Neural progenitor cell (in vitro differentiated cells): ENCODE measurements at regions not wholly inside any gene's neighbourhood (a gene's known extent, or its start where the extent isn't known, plus 50 kb on each side); places are given as distances from the start of the nearest gene placed in this dataset.

Experiments
- DNase-seq: peaks from one replicate; pipeline ENCODE4 v3.0.0-alpha.2; 2016; ENCODE audit warnings: low spot score
- H2AFZ ChIP-seq: fragments of 200-600 bp; sonication (generic); replicated peaks from 2 replicates; pipeline ENCODE4 v1.6.1; 2016; ENCODE audit warnings: antibody characterized with exemption
- H3F3A ChIP-seq: fragments of 200-600 bp; sonication (generic); 2 replicates; pipeline ENCODE4 v1.6.1; 2016; ENCODE audit warnings: antibody characterized with exemption, low read depth
- H3K27ac ChIP-seq: fragments of 200-600 bp; sonication (generic); 2 replicates; pipeline ENCODE4 v1.5.1; 2016; ENCODE audit warnings: mild to moderate bottlenecking
- H3K27me3 ChIP-seq: fragments of 200-600 bp; sonication (generic); 2 replicates; pipeline ENCODE4 v1.6.1; 2016; ENCODE audit warnings: mild to moderate bottlenecking, moderate library complexity
- H3K36me3 ChIP-seq: fragments of 200-600 bp; sonication (generic); 2 replicates; pipeline ENCODE4 v1.5.1; 2016
- H3K4me1 ChIP-seq: fragments of 200-600 bp; sonication (generic); 2 replicates; pipeline ENCODE4 v1.6.1; 2016; ENCODE audit warnings: mixed run types
- H3K4me2 ChIP-seq: fragments of 200-600 bp; sonication (generic); 2 replicates; pipeline ENCODE4 v1.6.1; 2016
- H3K4me3 ChIP-seq: fragments of 200-600 bp; sonication (generic); 2 replicates; pipeline ENCODE4 v1.5.1; 2016
- H3K79me2 ChIP-seq: fragments of 200-600 bp; sonication (generic); 2 replicates; pipeline ENCODE4 v1.6.1; 2016; ENCODE audit warnings: low read depth
- H3K9ac ChIP-seq: fragments of 200-600 bp; sonication (generic); 2 replicates; pipeline ENCODE4 v1.6.1; 2016
- H3K9me3 ChIP-seq: fragments of 200-600 bp; sonication (generic); 2 replicates; pipeline ENCODE4 v1.5.1; 2016; ENCODE audit warnings: low read depth
- H4K20me1 ChIP-seq: fragments of 200-600 bp; sonication (generic); 2 replicates; pipeline ENCODE4 v1.6.1; 2016; ENCODE audit warnings: low read depth
- H3K27ac Mint-ChIP-seq: 3 replicates; pipeline ENCODE4 v1.8.0; 2021; ENCODE audit warnings: mixed read lengths
- H3K27me3 Mint-ChIP-seq: 2 replicates; pipeline ENCODE4 v1.8.0; 2022; ENCODE audit warnings: low read depth, mild to moderate bottlenecking, inconsistent platforms, moderate library complexity, mixed read lengths; ENCODE audit not compliant: insufficient read depth
- H3K36me3 Mint-ChIP-seq: 3 replicates; pipeline ENCODE4 v1.8.0; 2021; ENCODE audit warnings: mixed read lengths
- H3K4me1 Mint-ChIP-seq: 3 replicates; pipeline ENCODE4 v1.8.0; 2021; ENCODE audit warnings: mixed read lengths
- H3K4me3 Mint-ChIP-seq: 3 replicates; pipeline ENCODE4 v1.8.0; 2021; ENCODE audit warnings: mild to moderate bottlenecking, moderate library complexity, mixed read lengths
- H3K9me3 Mint-ChIP-seq: 3 replicates; pipeline ENCODE4 v1.8.0; 2020; ENCODE audit warnings: mixed read lengths
- CTCF ChIP-seq: fragments of 200-600 bp; sonication (generic); IDR thresholded peaks from 2 replicates; pipeline ENCODE4 v1.5.1; 2017; ENCODE audit warnings: antibody characterized with exemption, mild to moderate bottlenecking
- EZH2 ChIP-seq: fragments of 200-600 bp; sonication (generic); IDR thresholded peaks from 2 replicates; pipeline ENCODE4 v1.6.1; 2017; ENCODE audit warnings: antibody characterized with exemption, mild to moderate bottlenecking, moderate library complexity
- EZH2phosphoT487 ChIP-seq: fragments of 200-600 bp; sonication (generic); IDR thresholded peaks from 2 replicates; pipeline ENCODE4 v1.6.1; 2017; ENCODE audit warnings: antibody characterized with exemption

GRCh38 chr2:78035804-78036203, 513.6 kb upstream of the LRRTM4 start:
- DNase-seq: no peak

GRCh38 chr2:78051480-78051879, 529.3 kb upstream of the LRRTM4 start:
- H3K4me3 ChIP-seq: no peak overlapping the region
- Mint-ChIP-seq H3K27me3 (peaks cover 2% of the 10 kb centered on the region), H3K36me3 (no peaks in the 10 kb centered on the region), H3K27ac (no peak overlapping the region), H3K9me3 (peaks cover 43% of the 10 kb centered on the region), H3K4me3 (no peak overlapping the region), H3K4me1 (no peaks in the 10 kb centered on the region)
- H3K27me3 ChIP-seq: no peaks in the 10 kb centered on the region
- no peaks in the 10 kb centered on the region for H4K20me1 ChIP-seq
- H3K9ac ChIP-seq: no peak overlapping the region
- H3K4me1 ChIP-seq: no peaks in the 10 kb centered on the region
- H3K9me3 ChIP-seq: peaks cover 3% of the 10 kb centered on the region
- no peak overlapping the region for H3K27ac ChIP-seq
- H3F3A ChIP-seq: no peaks in the 10 kb centered on the region
- TF ChIP-seq EZH2phosphoT487: no peak
- TF ChIP-seq EZH2: no peak
- no peak for TF ChIP-seq CTCF
- no peaks in the 10 kb centered on the region for H3K79me2 ChIP-seq
- no peak overlapping the region for H2AFZ ChIP-seq
- DNase-seq: no peak
- no peaks in the 10 kb centered on the region for H3K36me3 ChIP-seq
- H3K4me2 ChIP-seq: no peak overlapping the region

More at GRCh38 chr2:78035804-78036203, 513.6 kb upstream of the LRRTM4 start:
- Histone ChIP-seq H3K4me1 (no peaks in the 10 kb centered on the region), H4K20me1 (no peaks in the 10 kb centered on the region), H3K36me3 (no peaks in the 10 kb centered on the region), H3K9me3 (peaks cover 3% of the 10 kb centered on the region), H3K4me3 (no peak overlapping the region), H3K4me2 (no peak overlapping the region), H3F3A (no peaks in the 10 kb centered on the region), H3K79me2 (no peaks in the 10 kb centered on the region), H2AFZ (no peak overlapping the region), H3K27me3 (no peaks in the 10 kb centered on the region), H3K9ac (no peak overlapping the region), H3K27ac (no peak overlapping the region)
- Mint-ChIP-seq H3K36me3 (no peaks in the 10 kb centered on the region), H3K27ac (no peak overlapping the region), H3K4me1 (no peaks in the 10 kb centered on the region), H3K4me3 (no peak overlapping the region), H3K9me3 (peaks cover 3% of the 10 kb centered on the region), H3K27me3 (no peaks in the 10 kb centered on the region)
- TF ChIP-seq CTCF: no peak
- no peak for TF ChIP-seq EZH2phosphoT487
- no peak for TF ChIP-seq EZH2

GRCh38 chr2:78056976-78057375, 534.8 kb upstream of the LRRTM4 start:
- Histone ChIP-seq H3K27me3 (no peaks in the 10 kb centered on the region), H3K27ac (no peak overlapping the region), H3K9me3 (no peaks in the 10 kb centered on the region), H3K4me3 (no peak overlapping the region), H3K36me3 (no peaks in the 10 kb centered on the region), H3K79me2 (no peaks in the 10 kb centered on the region), H3K9ac (no peak overlapping the region), H3K4me2 (no peak overlapping the region), H2AFZ (no peak overlapping the region), H3K4me1 (no peaks in the 10 kb centered on the region), H4K20me1 (no peaks in the 10 kb centered on the region), H3F3A (no peaks in the 10 kb centered on the region)
- DNase-seq: no peak
- Mint-ChIP-seq H3K36me3 (no peaks in the 10 kb centered on the region), H3K9me3 (peaks cover 4% of the 10 kb centered on the region), H3K4me1 (peaks cover 8% of the 10 kb centered on the region), H3K27ac (no peak overlapping the region), H3K4me3 (no peak overlapping the region), H3K27me3 (peaks cover 2% of the 10 kb centered on the region)
- TF ChIP-seq EZH2phosphoT487 (no peak), CTCF (no peak)
